HG03097 (cell line): ENCODE measurements at regions not wholly inside any gene's neighbourhood (a gene's known extent, or its start where the extent isn't known, plus 50 kb on each side); places are given as distances from the start of the nearest gene placed in this dataset.

Experiments
- ATAC-seq: cut with Tn5 transposase; IDR thresholded peaks from one replicate; pipeline ENCODE4 v1.9.1; 2021; ENCODE audit not compliant: unreplicated experiment, low FRiP score

- ATAC-seq, result no peak
These were observed 67.8 kb upstream of the FAM83B start for GRCh38 chr6:54778731-54779130.

GRCh38 chr6:54784011-54784410 is 62.6 kb upstream of the FAM83B start:
- no peak for ATAC-seq

DNA sequence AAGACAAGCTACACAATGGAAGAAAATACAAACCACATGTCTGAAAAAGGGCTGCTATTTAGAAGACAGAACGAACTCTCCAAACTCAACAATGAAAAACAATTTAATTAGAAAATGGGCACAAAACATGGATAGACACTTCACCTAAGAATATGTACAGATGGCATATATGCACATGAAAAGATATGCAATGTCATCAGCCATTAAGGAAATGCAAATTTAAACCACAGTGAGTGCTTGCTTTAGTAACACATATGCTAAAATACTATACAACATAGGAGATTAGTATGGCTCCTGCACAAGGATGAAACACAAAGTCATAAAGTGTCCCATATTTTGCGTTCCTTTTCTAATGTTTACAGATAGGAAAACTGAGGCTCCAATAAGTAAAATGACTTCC is 60.4 kb upstream of the FAM83B start:
- no peak for ATAC-seq

- ATAC-seq, result no peak
These were observed 58.7 kb upstream of the FAM83B start for GRCh38 chr6:54787825-54788224.
